Right atrium auricular region (tissue), 2 donors: ENCODE measurements at regions not wholly inside any gene's neighbourhood (a gene's known extent, or its start where the extent isn't known, plus 50 kb on each side); places are given as distances from the start of the nearest gene placed in this dataset.

ENCODE experiments used
- DNase-seq: peaks from one replicate; pipeline ENCODE4 v3.0.0-alpha.2; 2019; ENCODE audit warnings: low spot score
- H3K27ac ChIP-seq, 2 donors: fragments of 200-600 bp; sonication (generic); 1 replicate in 1 of 2; 2 replicates in 1 of 2; pipeline ENCODE4 v1.5.1; 2016 to 2019
- H3K27me3 ChIP-seq, 2 donors: fragments of 200-600 bp; sonication (generic); one replicate each; pipeline versions ENCODE4 v1.5.1 to v1.6.0; 2017 to 2019
- H3K36me3 ChIP-seq: fragments of 200-600 bp; sonication (generic); one replicate; pipeline ENCODE4 v1.5.1; 2016
- H3K4me1 ChIP-seq, 2 donors: fragments of 200-600 bp; sonication (generic); one replicate each; pipeline versions ENCODE4 v1.5.1 to v1.6.0; 2017 to 2019
- H3K4me3 ChIP-seq, 2 donors: fragments of 200-600 bp; sonication (generic); 1 replicate in 1 of 2; 2 replicates in 1 of 2; pipeline ENCODE4 v1.5.1; 2017 to 2019; ENCODE audit warnings: mild to moderate bottlenecking in 1 of 2, moderate library complexity in 1 of 2
- H3K9me3 ChIP-seq, 2 donors: fragments of 200-600 bp; sonication (generic); one replicate each; pipeline ENCODE4 v1.5.1; 2019
- CTCF ChIP-seq, 2 donors: fragments of 200-600 bp; sonication (generic); IDR thresholded peaks; one replicate each; pipeline ENCODE4 v1.5.1; 2019; ENCODE audit warnings: antibody characterized with exemption in 2 of 2

GRCh38 chr14:98726585-98727405 lies 545.2 kb downstream of the BCL11B start:
- no peak for TF ChIP-seq CTCF (IDR thresholded peaks at IDR 0.05)
- DNase-seq: no peak
- H3K36me3 ChIP-seq: no peaks in the 10 kb centered on the region
- no peak overlapping the region for H3K4me3 ChIP-seq
- H3K27me3 ChIP-seq: no peaks in the 10 kb centered on the region
- no peaks in the 10 kb centered on the region for H3K9me3 ChIP-seq
- no peak overlapping the region for H3K27ac ChIP-seq
- no peaks in the 10 kb centered on the region for H3K4me1 ChIP-seq

- no peak for TF ChIP-seq CTCF (IDR thresholded peaks at IDR 0.05)
- no peaks in the 10 kb centered on the region for H3K9me3 ChIP-seq
- no peaks in the 10 kb centered on the region for H3K27me3 ChIP-seq
- H3K27ac ChIP-seq: no peak overlapping the region
- no peaks in the 10 kb centered on the region for H3K36me3 ChIP-seq
- H3K4me3 ChIP-seq: no peak overlapping the region
- no peak for DNase-seq
- no peaks in the 10 kb centered on the region for H3K4me1 ChIP-seq
Observed at GRCh38 chr14:98728024-98728423, 544.0 kb downstream of the BCL11B start.

- H3K36me3 ChIP-seq: no peaks in the 10 kb centered on the region
- H3K27ac ChIP-seq: no peak overlapping the region
- no peaks in the 10 kb centered on the region for H3K27me3 ChIP-seq
- no peaks in the 10 kb centered on the region for H3K4me1 ChIP-seq
- H3K9me3 ChIP-seq: no peaks in the 10 kb centered on the region
- DNase-seq: no peak
- TF ChIP-seq CTCF (IDR thresholded peaks at IDR 0.05): no peak
- no peak overlapping the region for H3K4me3 ChIP-seq
Observed at GRCh38 chr14:98728836-98729235, 543.2 kb downstream of the BCL11B start.

- no peak for TF ChIP-seq CTCF (IDR thresholded peaks at IDR 0.05)
- no peaks in the 10 kb centered on the region for H3K36me3 ChIP-seq
- no peaks in the 10 kb centered on the region for H3K9me3 ChIP-seq
- H3K27me3 ChIP-seq: no peaks in the 10 kb centered on the region
- H3K4me3 ChIP-seq: no peak overlapping the region
- no peaks in the 10 kb centered on the region for H3K4me1 ChIP-seq
- DNase-seq: no peak
- no peak overlapping the region for H3K27ac ChIP-seq
Observed at GRCh38 chr14:98731286-98731685, 540.7 kb downstream of the BCL11B start.

- H3K36me3 ChIP-seq: no peaks in the 10 kb centered on the region
- no peaks in the 10 kb centered on the region for H3K9me3 ChIP-seq
- H3K4me3 ChIP-seq: no peak overlapping the region
- H3K27me3 ChIP-seq: no peaks in the 10 kb centered on the region
- TF ChIP-seq CTCF (IDR thresholded peaks at IDR 0.05): no peak
- H3K27ac ChIP-seq: no peak overlapping the region
- no peak for DNase-seq
- H3K4me1 ChIP-seq: no peaks in the 10 kb centered on the region
Observed at GRCh38 chr14:98731701-98732100, 540.3 kb downstream of the BCL11B start.

GRCh38 chr14:98733536-98733935 lies 538.5 kb downstream of the BCL11B start:
- H3K36me3 ChIP-seq: no peaks in the 10 kb centered on the region
- no peak for DNase-seq
- H3K9me3 ChIP-seq: no peaks in the 10 kb centered on the region
- no peak overlapping the region for H3K4me3 ChIP-seq
- H3K27ac ChIP-seq: no peak overlapping the region
- no peak for TF ChIP-seq CTCF (IDR thresholded peaks at IDR 0.05)
- H3K27me3 ChIP-seq: no peaks in the 10 kb centered on the region
- H3K4me1 ChIP-seq: no peaks in the 10 kb centered on the region
